ENCODE measurements at regions not wholly inside any gene's neighbourhood (a gene's known extent, or its start where the extent isn't known, plus 50 kb on each side); places are given as distances from the start of the nearest gene placed in this dataset.

- TF ChIP-seq SRF (IDR thresholded peaks at IDR 0.05; ENCODE audit: low read depth in 2 of 2, low read length in 2 of 2) (no peak), BHLHE40 (IDR thresholded peaks at IDR 0.05; ENCODE audit: borderline replicate concordance in 1 of 2, low read depth in 2 of 2, low read length in 1 of 2) (no peak), CEBPZ (IDR thresholded peaks at IDR 0.05; ENCODE audit: low read depth, low read length) (no peak)
Observed at GRCh38 chr7:12987238-12987637, 299.8 kb downstream of the ARL4A start (continued).

- H3K36me3 ChIP-seq (ENCODE audit: control insufficient read depth in 2 of 2, insufficient read depth in 2 of 2, low read length in 1 of 2), result no peaks in the 10 kb centered on the region
- SMC1A ChIA-PET (ENCODE audit: uncharacterized antibody, unreplicated experiment), result no interaction called here
- no peak for TF ChIP-seq MEF2A (IDR thresholded peaks at IDR 0.05; ENCODE audit: insufficient read depth, low read depth, low read length)
- TF ChIP-seq NKRF (conservative IDR thresholded peaks at IDR 0.05), result no peak
- no peak for TF ChIP-seq E4F1 (IDR thresholded peaks at IDR 0.05; ENCODE audit: borderline replicate concordance, partially characterized antibody)
- TF ChIP-seq EGR1 (IDR thresholded peaks at IDR 0.05; ENCODE audit: borderline replicate concordance in 1 of 2, low read depth in 2 of 2, low read length in 2 of 2), result no peak
- TF ChIP-seq HDGF (IDR thresholded peaks at IDR 0.05), result no peak
- no peak for TF ChIP-seq CHD4 (IDR thresholded peaks at IDR 0.05)
- no peak for TF ChIP-seq MTA2 (IDR thresholded peaks at IDR 0.05; ENCODE audit: low read depth)
- no peak for TF ChIP-seq HDAC2 (IDR thresholded peaks at IDR 0.05)
- TF ChIP-seq ELK1 (IDR thresholded peaks at IDR 0.05; ENCODE audit: low read depth, low read length), result no peak
Observed at GRCh38 chr7:12990440-12990839, 303.0 kb downstream of the ARL4A start.

More at GRCh38 chr7:12990440-12990839, 303.0 kb downstream of the ARL4A start:
- in situ Hi-C loops (cut with MboI), result no loop called here
- no peaks in the 10 kb centered on the region for H3K79me2 ChIP-seq (ENCODE audit: control insufficient read depth, insufficient read depth, low read length)
- BruUV-seq (replicated peaks), result no TSS peak
- no peak overlapping the region for H2AFZ ChIP-seq (ENCODE audit: control insufficient read depth, low read depth, low read length)
- ChIA-PET CTCF (no interaction called here), RAD21 (ENCODE audit: unreplicated experiment) (no interaction called here), POLR2A (no interaction called here)
- no peaks in the 10 kb centered on the region for H3K4me1 ChIP-seq (ENCODE audit: control insufficient read depth, insufficient read depth, low read length)
- intact Hi-C loops (cut with micrococcal nuclease; ENCODE audit: unreplicated experiment), result loop anchor here (1.0 kb wide), 1 partner anchor 9 kb away; no protein-coding TSS in a partner anchor
- ATAC-seq, result no peak
- H3K4me3 ChIP-seq, result no peak overlapping the region
- H3K4me2 ChIP-seq (ENCODE audit: control insufficient read depth, insufficient read depth), result no peak overlapping the region
- no peaks in the 10 kb centered on the region for H3K9me3 ChIP-seq (replicated peaks; ENCODE audit: control insufficient read depth, insufficient read depth, low read length)
- no peaks in the 10 kb centered on the region for H4K20me1 ChIP-seq (ENCODE audit: control insufficient read depth, insufficient read depth)
- no peak overlapping the region for H3K9ac ChIP-seq (ENCODE audit: control insufficient read depth, insufficient read depth, low read length)
- FAIRE-seq, result no peak
- WGBS (ENCODE audit: insufficient coverage, insufficient replicate concordance, low lambda C conversion rate, missing lambda C conversion rate), result 56% methylated on average over 4 of the region's 4 CpGs
- H3K27ac ChIP-seq (ENCODE audit: control insufficient read depth, insufficient read depth), result no peak overlapping the region
- no peak for DNase-seq (ENCODE audit: low read depth, low spot score)
- H3K27me3 ChIP-seq (replicated peaks in 1 of 2; ENCODE audit: control insufficient read depth in 2 of 2, insufficient read depth in 2 of 2, low read length in 1 of 2), result no peaks in the 10 kb centered on the region

Data from GM12878 (cell line).